ENCODE measurements at regions not wholly inside any gene's neighbourhood (a gene's known extent, or its start where the extent isn't known, plus 50 kb on each side); places are given as distances from the start of the nearest gene placed in this dataset.

- TF ChIP-seq, protein P1, sequence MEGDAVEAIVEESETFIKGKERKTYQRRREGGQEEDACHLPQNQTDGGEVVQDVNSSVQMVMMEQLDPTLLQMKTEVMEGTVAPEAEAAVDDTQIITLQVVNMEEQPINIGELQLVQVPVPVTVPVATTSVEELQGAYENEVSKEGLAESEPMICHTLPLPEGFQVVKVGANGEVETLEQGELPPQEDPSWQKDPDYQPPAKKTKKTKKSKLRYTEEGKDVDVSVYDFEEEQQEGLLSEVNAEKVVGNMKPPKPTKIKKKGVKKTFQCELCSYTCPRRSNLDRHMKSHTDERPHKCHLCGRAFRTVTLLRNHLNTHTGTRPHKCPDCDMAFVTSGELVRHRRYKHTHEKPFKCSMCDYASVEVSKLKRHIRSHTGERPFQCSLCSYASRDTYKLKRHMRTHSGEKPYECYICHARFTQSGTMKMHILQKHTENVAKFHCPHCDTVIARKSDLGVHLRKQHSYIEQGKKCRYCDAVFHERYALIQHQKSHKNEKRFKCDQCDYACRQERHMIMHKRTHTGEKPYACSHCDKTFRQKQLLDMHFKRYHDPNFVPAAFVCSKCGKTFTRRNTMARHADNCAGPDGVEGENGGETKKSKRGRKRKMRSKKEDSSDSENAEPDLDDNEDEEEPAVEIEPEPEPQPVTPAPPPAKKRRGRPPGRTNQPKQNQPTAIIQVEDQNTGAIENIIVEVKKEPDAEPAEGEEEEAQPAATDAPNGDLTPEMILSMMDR (IDR thresholded peaks at IDR 0.05), result no peak
- TF ChIP-seq POLR2A (IDR thresholded peaks at IDR 0.05; ENCODE audit: low read depth) (no peak), POLR2AphosphoS5 (IDR thresholded peaks at IDR 0.05) (no peak)
These were observed 439.7 kb downstream of the CCSER2 start for GRCh38 chr10:84768132-84768531.
